GM12875 (cell line): ENCODE measurements at regions not wholly inside any gene's neighbourhood (a gene's known extent, or its start where the extent isn't known, plus 50 kb on each side); places are given as distances from the start of the nearest gene placed in this dataset.

Experiments used
- H3K4me3 ChIP-seq: one replicate; pipeline ENCODE4 v1.5.1; 2011; ENCODE audit warnings: low read depth, low read length, control low read depth
- TF ChIP-seq, protein P1 (sequence below): IDR thresholded peaks from 2 replicates; pipeline ENCODE4 v1.5.1; 2011; ENCODE audit warnings: low read depth, mild to moderate bottlenecking, control low read depth, inconsistent platforms, low read length, moderate library complexity, borderline replicate concordance; ENCODE audit not compliant: insufficient read depth

GRCh38 chr1:244335456-244335855, 116.3 kb downstream of the ADSS2 start:
- TF ChIP-seq, protein P1, sequence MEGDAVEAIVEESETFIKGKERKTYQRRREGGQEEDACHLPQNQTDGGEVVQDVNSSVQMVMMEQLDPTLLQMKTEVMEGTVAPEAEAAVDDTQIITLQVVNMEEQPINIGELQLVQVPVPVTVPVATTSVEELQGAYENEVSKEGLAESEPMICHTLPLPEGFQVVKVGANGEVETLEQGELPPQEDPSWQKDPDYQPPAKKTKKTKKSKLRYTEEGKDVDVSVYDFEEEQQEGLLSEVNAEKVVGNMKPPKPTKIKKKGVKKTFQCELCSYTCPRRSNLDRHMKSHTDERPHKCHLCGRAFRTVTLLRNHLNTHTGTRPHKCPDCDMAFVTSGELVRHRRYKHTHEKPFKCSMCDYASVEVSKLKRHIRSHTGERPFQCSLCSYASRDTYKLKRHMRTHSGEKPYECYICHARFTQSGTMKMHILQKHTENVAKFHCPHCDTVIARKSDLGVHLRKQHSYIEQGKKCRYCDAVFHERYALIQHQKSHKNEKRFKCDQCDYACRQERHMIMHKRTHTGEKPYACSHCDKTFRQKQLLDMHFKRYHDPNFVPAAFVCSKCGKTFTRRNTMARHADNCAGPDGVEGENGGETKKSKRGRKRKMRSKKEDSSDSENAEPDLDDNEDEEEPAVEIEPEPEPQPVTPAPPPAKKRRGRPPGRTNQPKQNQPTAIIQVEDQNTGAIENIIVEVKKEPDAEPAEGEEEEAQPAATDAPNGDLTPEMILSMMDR = no peak
- no peak overlapping the region for H3K4me3 ChIP-seq

DNA sequence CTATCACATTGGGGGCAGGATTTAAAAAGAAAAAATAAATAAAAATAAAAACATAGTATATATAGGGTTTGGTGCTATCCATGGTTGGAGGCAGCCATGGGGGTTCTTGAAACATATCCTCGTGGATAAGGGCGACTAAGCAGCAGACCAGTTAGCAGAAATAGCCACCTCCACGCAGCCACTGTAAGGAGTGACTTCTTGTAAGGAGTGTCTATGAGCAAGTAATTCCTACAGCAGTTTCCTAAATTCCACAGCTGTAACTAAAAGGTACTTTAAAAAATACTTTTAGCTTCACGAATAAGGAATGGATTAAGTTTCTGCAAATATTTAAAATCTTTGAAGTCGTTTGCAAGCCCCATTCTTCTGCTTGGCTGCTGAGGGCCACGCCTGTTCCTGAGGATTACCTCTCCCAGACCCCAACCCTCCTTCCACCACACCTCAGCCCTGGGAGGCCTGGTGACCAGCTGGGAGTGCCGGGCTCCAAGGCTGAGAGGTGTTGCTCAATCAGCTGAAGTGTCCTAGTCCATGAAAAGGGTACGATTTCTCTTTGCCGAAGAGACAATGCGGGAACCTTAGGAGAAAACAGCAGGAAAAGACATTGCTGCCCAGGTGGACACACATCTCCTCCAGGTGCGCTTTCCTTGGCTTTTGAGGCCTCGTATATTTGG, 115.3 kb downstream of the ADSS2 start:
- TF ChIP-seq, protein P1 = no peak
- H3K4me3 ChIP-seq = no peak overlapping the region

DNA sequence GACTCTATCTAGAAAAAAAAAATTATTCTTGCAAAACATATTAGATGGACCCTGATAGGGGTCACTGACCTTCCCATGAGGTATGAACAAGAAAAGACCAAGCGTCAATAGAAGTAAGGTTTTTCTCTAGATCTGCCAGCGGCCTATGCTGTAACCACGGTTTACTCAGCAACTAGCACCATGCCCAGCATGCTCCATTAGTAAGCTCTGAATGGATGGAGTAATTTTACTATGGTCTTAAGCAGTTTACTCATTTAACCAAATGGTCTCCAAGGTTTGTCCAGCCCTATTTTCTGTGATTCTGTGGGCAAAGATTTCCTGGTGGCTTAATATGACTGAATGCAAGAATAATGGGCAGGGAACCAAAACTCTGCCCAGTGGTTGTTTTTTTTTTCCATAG, 113.9 kb downstream of the ADSS2 start:
- TF ChIP-seq, protein P1 = no peak

GRCh38 chr1:244339073-244339692, 112.5 kb downstream of the ADSS2 start:
- TF ChIP-seq, protein P1 = no peak
- H3K4me3 ChIP-seq = no peak overlapping the region

More for the DNA sequence above, 113.9 kb downstream of the ADSS2 start:
- H3K4me3 ChIP-seq = no peak overlapping the region

- H3K4me3 ChIP-seq = no peak overlapping the region
- TF ChIP-seq, protein P1 = no peak
Observed at GRCh38 chr1:244339776-244340175, 111.9 kb downstream of the ADSS2 start.

DNA sequence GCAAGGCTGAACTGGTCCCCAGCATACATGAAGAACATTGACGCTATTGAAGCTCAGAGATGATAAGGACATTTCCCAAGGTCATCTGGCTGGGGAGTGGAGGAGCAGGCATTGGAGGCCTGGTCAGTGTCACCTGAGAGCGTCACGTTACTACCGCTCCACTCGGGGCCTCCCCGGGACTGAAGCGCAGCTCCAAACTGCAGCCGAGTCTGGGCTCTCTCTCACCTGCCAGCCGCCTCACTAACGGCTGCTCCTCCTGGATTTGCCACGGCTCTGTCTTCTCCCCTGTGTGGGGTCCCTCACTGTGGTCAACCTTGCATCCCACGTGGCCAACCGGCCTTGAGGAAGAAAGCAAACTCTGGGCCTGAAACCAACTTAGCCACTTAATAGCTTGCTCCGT, 111.3 kb downstream of the ADSS2 start:
- TF ChIP-seq, protein P1 = no peak
- H3K4me3 ChIP-seq = no peak overlapping the region
